Glutamatergic neuron (in vitro differentiated cells): ENCODE measurements at regions not wholly inside any gene's neighbourhood (a gene's known extent, or its start where the extent isn't known, plus 50 kb on each side); places are given as distances from the start of the nearest gene placed in this dataset.
"Not testable (repeated sequence)": the region's sequence is repeated elsewhere in the genome, so short reads cannot be mapped to it uniquely, and the experiment has no call there.

Experiments
- DNase-seq: peaks from one replicate; pipeline ENCODE4 v3.0.0; 2022
- H3K27ac Mint-ChIP-seq: one replicate; pipeline ENCODE4 v1.8.0; 2020; ENCODE audit warnings: mild to moderate bottlenecking, mixed read lengths, inconsistent platforms; ENCODE audit not compliant: unreplicated experiment
- H3K27me3 Mint-ChIP-seq: one replicate; pipeline ENCODE4 v1.8.0; 2020; ENCODE audit warnings: mild to moderate bottlenecking, moderate library complexity, mixed read lengths, inconsistent platforms; ENCODE audit not compliant: unreplicated experiment
- H3K36me3 Mint-ChIP-seq: one replicate; pipeline ENCODE4 v1.8.0; 2020; ENCODE audit warnings: mild to moderate bottlenecking, mixed read lengths, inconsistent platforms; ENCODE audit not compliant: unreplicated experiment
- H3K4me1 Mint-ChIP-seq: one replicate; pipeline ENCODE4 v1.8.0; 2020; ENCODE audit warnings: mild to moderate bottlenecking, low read depth, mixed read lengths, inconsistent platforms; ENCODE audit not compliant: unreplicated experiment
- H3K4me3 Mint-ChIP-seq: one replicate; pipeline ENCODE4 v1.8.0; 2020; ENCODE audit warnings: mild to moderate bottlenecking, mixed read lengths, inconsistent platforms; ENCODE audit not compliant: unreplicated experiment
- H3K9me3 Mint-ChIP-seq: one replicate; pipeline ENCODE4 v1.8.0; 2020; ENCODE audit warnings: mild to moderate bottlenecking, moderate library complexity, mixed read lengths, inconsistent platforms; ENCODE audit not compliant: unreplicated experiment
- TF ChIP-seq, protein P1 (sequence below): fragments of 200-600 bp; sonication (generic); IDR thresholded peaks from one replicate; pipeline ENCODE4 v1.5.0; 2021; ENCODE audit not compliant: partially characterized antibody, unreplicated experiment

DNA sequence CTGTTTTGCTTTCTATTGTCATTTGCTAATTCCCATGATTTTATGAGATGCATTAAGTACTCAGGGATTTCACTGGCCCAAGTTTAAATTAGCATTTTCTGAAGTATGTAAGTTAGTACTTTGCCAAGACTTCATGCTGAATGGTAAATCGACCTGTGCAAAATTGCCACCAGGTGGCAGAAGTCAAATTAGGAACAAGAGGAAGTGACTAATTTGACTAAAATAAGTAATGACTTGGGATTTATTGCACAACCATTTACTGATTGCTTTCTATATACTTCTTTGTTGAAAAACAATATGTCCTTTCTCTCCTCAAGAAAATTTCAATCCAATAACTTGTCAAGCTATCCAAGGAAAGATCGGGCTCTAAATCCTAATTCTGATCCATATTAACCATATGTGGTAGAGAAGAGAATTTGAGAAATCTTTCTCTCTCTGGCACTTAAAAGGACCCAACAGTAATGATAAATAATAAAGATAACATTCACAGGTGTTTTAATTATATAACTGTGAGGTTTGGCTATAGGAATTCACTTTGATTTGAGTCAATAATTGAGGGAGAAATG is 253.7 kb upstream of the CHORDC1 start:
- Mint-ChIP-seq H3K4me1 (no peaks in the 10 kb centered on the region), H3K27ac (no peak overlapping the region), H3K4me3 (no peak overlapping the region), H3K36me3 (no peaks in the 10 kb centered on the region), H3K27me3 (no peaks in the 10 kb centered on the region), H3K9me3 (no peaks in the 10 kb centered on the region)
- TF ChIP-seq, protein P1, sequence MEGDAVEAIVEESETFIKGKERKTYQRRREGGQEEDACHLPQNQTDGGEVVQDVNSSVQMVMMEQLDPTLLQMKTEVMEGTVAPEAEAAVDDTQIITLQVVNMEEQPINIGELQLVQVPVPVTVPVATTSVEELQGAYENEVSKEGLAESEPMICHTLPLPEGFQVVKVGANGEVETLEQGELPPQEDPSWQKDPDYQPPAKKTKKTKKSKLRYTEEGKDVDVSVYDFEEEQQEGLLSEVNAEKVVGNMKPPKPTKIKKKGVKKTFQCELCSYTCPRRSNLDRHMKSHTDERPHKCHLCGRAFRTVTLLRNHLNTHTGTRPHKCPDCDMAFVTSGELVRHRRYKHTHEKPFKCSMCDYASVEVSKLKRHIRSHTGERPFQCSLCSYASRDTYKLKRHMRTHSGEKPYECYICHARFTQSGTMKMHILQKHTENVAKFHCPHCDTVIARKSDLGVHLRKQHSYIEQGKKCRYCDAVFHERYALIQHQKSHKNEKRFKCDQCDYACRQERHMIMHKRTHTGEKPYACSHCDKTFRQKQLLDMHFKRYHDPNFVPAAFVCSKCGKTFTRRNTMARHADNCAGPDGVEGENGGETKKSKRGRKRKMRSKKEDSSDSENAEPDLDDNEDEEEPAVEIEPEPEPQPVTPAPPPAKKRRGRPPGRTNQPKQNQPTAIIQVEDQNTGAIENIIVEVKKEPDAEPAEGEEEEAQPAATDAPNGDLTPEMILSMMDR, result peak; percentile 76
- DNase-seq, result peak; percentile 43

GRCh38 chr11:90468923-90469322 is 246.1 kb upstream of the CHORDC1 start:
- no peak for DNase-seq
- H3K36me3 Mint-ChIP-seq, result no peaks in the 10 kb centered on the region
- no peaks in the 10 kb centered on the region for H3K9me3 Mint-ChIP-seq
- no peaks in the 10 kb centered on the region for H3K27me3 Mint-ChIP-seq
- no peak overlapping the region for H3K4me3 Mint-ChIP-seq
- no peaks in the 10 kb centered on the region for H3K4me1 Mint-ChIP-seq
- TF ChIP-seq, protein P1, result no peak
- no peak overlapping the region for H3K27ac Mint-ChIP-seq

- Mint-ChIP-seq H3K36me3 (no peaks in the 10 kb centered on the region), H3K4me3 (no peak overlapping the region), H3K4me1 (no peaks in the 10 kb centered on the region), H3K27me3 (no peaks in the 10 kb centered on the region), H3K27ac (no peak overlapping the region), H3K9me3 (no peaks in the 10 kb centered on the region)
- DNase-seq, result no peak
- TF ChIP-seq, protein P1, result no peak
Observed at GRCh38 chr11:90465553-90465952, 242.7 kb upstream of the CHORDC1 start.

- not testable (repeated sequence) for H3K4me1 Mint-ChIP-seq, H3K9me3 Mint-ChIP-seq, H3K4me3 Mint-ChIP-seq, H3K27me3 Mint-ChIP-seq, DNase-seq, H3K36me3 Mint-ChIP-seq
- peak overlapping the region; percentile 9 for H3K27ac Mint-ChIP-seq
Observed at GRCh38 chr11:90455347-90455920, 232.6 kb upstream of the CHORDC1 start.

DNA sequence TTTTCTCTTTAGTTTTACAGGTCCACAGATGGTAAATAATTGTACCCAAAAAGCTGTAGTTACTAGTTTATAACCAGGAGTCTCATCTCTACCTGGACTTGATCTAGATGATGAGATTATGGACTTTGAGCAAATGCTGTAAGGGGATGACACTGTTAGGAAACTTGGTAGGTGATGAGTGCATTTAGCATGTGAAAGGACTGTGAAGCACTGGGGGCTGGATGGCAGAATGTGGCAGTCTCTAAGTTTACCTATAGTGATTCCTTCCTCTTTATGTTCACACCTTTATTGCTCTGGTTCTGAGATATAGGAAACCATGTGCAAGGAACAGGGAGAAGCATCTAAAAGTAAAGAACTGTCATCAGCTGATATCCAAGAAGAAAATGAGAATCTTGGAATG is 230.7 kb upstream of the CHORDC1 start:
- DNase-seq, result no peak
- TF ChIP-seq, protein P1, result no peak
- H3K27ac Mint-ChIP-seq, result no peak overlapping the region
- H3K27me3 Mint-ChIP-seq, result no peaks in the 10 kb centered on the region
- H3K4me3 Mint-ChIP-seq, result no peak overlapping the region
- H3K36me3 Mint-ChIP-seq, result no peaks in the 10 kb centered on the region
- H3K9me3 Mint-ChIP-seq, result no peaks in the 10 kb centered on the region
- peaks cover 7% of the 10 kb centered on the region for H3K4me1 Mint-ChIP-seq
